Spleen (tissue), 11 donors: ENCODE measurements at regions not wholly inside any gene's neighbourhood (a gene's known extent, or its start where the extent isn't known, plus 50 kb on each side); places are given as distances from the start of the nearest gene placed in this dataset.

ENCODE experiments used
- DNase-seq: peaks from one replicate; pipeline ENCODE4 v3.0.0-alpha.2; 2020
- H3K27ac ChIP-seq, 8 donors: fragments of 200-600 bp; sonication (generic) in 7 of 8; 1 replicate in 4 of 8; 2 replicates in 4 of 8; pipeline versions ENCODE4 v1.5.0 to v1.8.0; 2016 to 2021; ENCODE audit warnings: inconsistent platforms in 4 of 8, mild to moderate bottlenecking in 4 of 8, moderate library complexity in 1 of 8
- H3K27me3 ChIP-seq, 7 donors: fragments of 200-600 bp; sonication (generic) in 6 of 7; replicated peaks in 1 of 7; 1 replicate in 4 of 7; 2 replicates in 3 of 7; pipeline versions ENCODE4 v1.5.0 to v1.8.0; 2016 to 2021; ENCODE audit warnings: inconsistent platforms in 3 of 7, mild to moderate bottlenecking in 1 of 7
- H3K36me3 ChIP-seq, 6 donors: fragments of 200-600 bp; sonication (generic) in 5 of 6; 1 replicate in 4 of 6; 2 replicates in 2 of 6; pipeline versions ENCODE4 v1.5.0 to v1.8.0; 2016 to 2021; ENCODE audit warnings: inconsistent platforms in 2 of 6
- H3K4me1 ChIP-seq, 6 donors: fragments of 200-600 bp; sonication (generic) in 5 of 6; 1 replicate in 3 of 6; 2 replicates in 3 of 6; pipeline versions ENCODE4 v1.5.0 to v1.8.0; 2016 to 2021; ENCODE audit warnings: inconsistent platforms in 3 of 6
- H3K4me3 ChIP-seq, 8 donors: fragments of 200-600 bp; sonication (generic) in 7 of 8; 1 replicate in 4 of 8; 2 replicates in 4 of 8; pipeline versions ENCODE4 v1.5.0 to v1.8.0; 2016 to 2021; ENCODE audit warnings: inconsistent platforms in 4 of 8, mild to moderate bottlenecking in 4 of 8, moderate library complexity in 2 of 8
- H3K9me3 ChIP-seq, 8 donors: fragments of 200-600 bp; sonication (generic) in 7 of 8; 1 replicate in 4 of 8; 2 replicates in 4 of 8; pipeline versions ENCODE4 v1.5.0 to v1.8.0; 2016 to 2021; ENCODE audit warnings: inconsistent platforms in 4 of 8
- POLR2A ChIP-seq, 3 donors: fragments of 450-650 bp; IDR thresholded peaks; one replicate each; pipeline ENCODE4 v1.5.1; 2017; ENCODE audit warnings: antibody characterized with exemption in 3 of 3, mild to moderate bottlenecking in 1 of 3
- POLR2AphosphoS5 ChIP-seq, 3 donors: sonication (generic); formaldehyde crosslinking; IDR thresholded peaks; one replicate each; pipeline ENCODE4 v1.5.1; 2017; ENCODE audit warnings: antibody characterized with exemption in 3 of 3
- WGBS, 5 donors: extraction: QIAGEN DNeasy Blood & Tissue Kit in 3 of 5; methylation state at CpG; one replicate each; pipeline versions ENCODE4 v1.1.5 to v1.1.7; 2013 to 2018; 5-methylcytosine and 5-hydroxymethylcytosine counted together
- intact Hi-C: fragments of 100-400 bp; cut with DNase I; formaldehyde crosslinking; loops from one replicate; pipeline ENCODE4 v1.15.0; 2023; ENCODE audit warnings: low total_unique reads
- TF ChIP-seq, protein P1 (sequence below), 11 experiments: fragments of 200-600 bp in 7 of 11; fragments of 450-650 bp in 4 of 11; sonication (generic) in 4 of 11; IDR thresholded peaks in 8 of 11; conservative IDR thresholded peaks in 3 of 11; 1 replicate in 7 of 11; 2 replicates in 4 of 11; pipeline versions ENCODE4 v1.4.0 to v1.8.0; 2016 to 2021; ENCODE audit warnings: antibody characterized with exemption in 11 of 11, inconsistent platforms in 4 of 11, mild to moderate bottlenecking in 1 of 11
- donor health status: healthy with polysubstance abuse.
- donor health status: DM: no; HTN: no; CAD: no; lungs with moderate emphysema.
- donor health status: DM: no; HTN: no; CAD: no.
- donor health status: Bipolar disorder and iron deficiency.
- donor health status: healthy.
- donor health status: DM: no; HTN: no; CAD: no.
- donor health status: DM: yes; HTN: yes; CAD: no.

- TF ChIP-seq, protein P1, sequence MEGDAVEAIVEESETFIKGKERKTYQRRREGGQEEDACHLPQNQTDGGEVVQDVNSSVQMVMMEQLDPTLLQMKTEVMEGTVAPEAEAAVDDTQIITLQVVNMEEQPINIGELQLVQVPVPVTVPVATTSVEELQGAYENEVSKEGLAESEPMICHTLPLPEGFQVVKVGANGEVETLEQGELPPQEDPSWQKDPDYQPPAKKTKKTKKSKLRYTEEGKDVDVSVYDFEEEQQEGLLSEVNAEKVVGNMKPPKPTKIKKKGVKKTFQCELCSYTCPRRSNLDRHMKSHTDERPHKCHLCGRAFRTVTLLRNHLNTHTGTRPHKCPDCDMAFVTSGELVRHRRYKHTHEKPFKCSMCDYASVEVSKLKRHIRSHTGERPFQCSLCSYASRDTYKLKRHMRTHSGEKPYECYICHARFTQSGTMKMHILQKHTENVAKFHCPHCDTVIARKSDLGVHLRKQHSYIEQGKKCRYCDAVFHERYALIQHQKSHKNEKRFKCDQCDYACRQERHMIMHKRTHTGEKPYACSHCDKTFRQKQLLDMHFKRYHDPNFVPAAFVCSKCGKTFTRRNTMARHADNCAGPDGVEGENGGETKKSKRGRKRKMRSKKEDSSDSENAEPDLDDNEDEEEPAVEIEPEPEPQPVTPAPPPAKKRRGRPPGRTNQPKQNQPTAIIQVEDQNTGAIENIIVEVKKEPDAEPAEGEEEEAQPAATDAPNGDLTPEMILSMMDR (IDR thresholded peaks at IDR 0.05 in 8 of 11, conservative IDR thresholded peaks at IDR 0.05 in 3 of 11), result no peak
- TF ChIP-seq POLR2A (IDR thresholded peaks at IDR 0.05), result no peak
- TF ChIP-seq POLR2AphosphoS5 (IDR thresholded peaks at IDR 0.05), result no peak
- Histone ChIP-seq H3K27me3 (no peaks in the 10 kb centered on the region), H3K9me3 (peaks cover 0 to 4% (median 0%) of the 10 kb centered on the region in 8 donors), H3K4me1 (no peaks in the 10 kb centered on the region), H3K4me3 (no peak overlapping the region), H3K36me3 (no peaks in the 10 kb centered on the region), H3K27ac (no peak overlapping the region)
- no peak for DNase-seq
- WGBS, 5 donors, result 81 to 93% (median 83%) methylated on average over 4 of the region's 4 CpGs
- intact Hi-C loops, result no loop called here
These were observed 227.4 kb downstream of the MAN2A1 start for GRCh38 chr5:109917154-109917546.

- H3K27me3 ChIP-seq, result no peaks in the 10 kb centered on the region
- intact Hi-C loops, result no loop called here
These were observed 228.2 kb downstream of the MAN2A1 start for GRCh38 chr5:109917966-109918365.

DNA sequence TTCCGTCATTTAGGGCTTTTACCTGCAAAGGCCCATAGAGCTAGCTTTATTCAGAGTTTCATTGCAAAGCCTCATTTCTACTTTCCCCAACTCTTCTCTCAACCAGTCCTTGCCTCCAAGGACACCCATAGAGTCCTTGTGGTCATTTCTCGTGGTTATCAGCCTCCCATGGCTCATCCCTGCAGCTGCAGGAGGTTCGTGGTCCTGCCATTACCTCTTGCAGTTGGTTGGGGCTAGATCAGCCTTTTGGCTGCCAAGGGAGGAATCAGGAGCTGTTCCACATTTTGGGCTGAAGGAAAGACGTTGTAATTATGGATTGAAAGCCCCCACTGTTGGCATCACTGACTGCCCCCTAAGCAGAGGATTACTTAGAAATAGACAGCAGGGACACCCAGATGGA lies 231.0 kb downstream of the MAN2A1 start:
- TF ChIP-seq, protein P1 (IDR thresholded peaks at IDR 0.05 in 8 of 11, conservative IDR thresholded peaks at IDR 0.05 in 3 of 11), result no peak
- no peak for TF ChIP-seq POLR2AphosphoS5 (IDR thresholded peaks at IDR 0.05)
- no peak for TF ChIP-seq POLR2A (IDR thresholded peaks at IDR 0.05)
- H3K36me3 ChIP-seq, result no peaks in the 10 kb centered on the region
- intact Hi-C loops, result no loop called here
- no peaks in the 10 kb centered on the region for H3K4me1 ChIP-seq
- peaks cover 0 to 4% (median 0%) of the 10 kb centered on the region in 8 donors for H3K9me3 ChIP-seq
- no peak for DNase-seq
- H3K27me3 ChIP-seq, result no peaks in the 10 kb centered on the region
- WGBS, 5 donors, result 69 to 82% (median 74%) methylated on average over 4 of the region's 4 CpGs
- H3K4me3 ChIP-seq, result no peak overlapping the region
- H3K27ac ChIP-seq, result peak overlapping the region in 1 of 8 donors; percentile 53

More at GRCh38 chr5:109917966-109918365, 228.2 kb downstream of the MAN2A1 start:
- H3K4me3 ChIP-seq, result no peak overlapping the region
- peaks cover 0 to 4% (median 0%) of the 10 kb centered on the region in 8 donors for H3K9me3 ChIP-seq
- DNase-seq, result no peak
- no peak for TF ChIP-seq POLR2AphosphoS5 (IDR thresholded peaks at IDR 0.05)
- TF ChIP-seq, protein P1 (IDR thresholded peaks at IDR 0.05 in 8 of 11, conservative IDR thresholded peaks at IDR 0.05 in 3 of 11), result no peak
- TF ChIP-seq POLR2A (IDR thresholded peaks at IDR 0.05), result no peak
- no peaks in the 10 kb centered on the region for H3K36me3 ChIP-seq
- no peak overlapping the region for H3K27ac ChIP-seq
- H3K4me1 ChIP-seq, result no peaks in the 10 kb centered on the region
- WGBS, 5 donors, result 74 to 93% (median 89%) methylated on average over 4 of the region's 4 CpGs

DNA sequence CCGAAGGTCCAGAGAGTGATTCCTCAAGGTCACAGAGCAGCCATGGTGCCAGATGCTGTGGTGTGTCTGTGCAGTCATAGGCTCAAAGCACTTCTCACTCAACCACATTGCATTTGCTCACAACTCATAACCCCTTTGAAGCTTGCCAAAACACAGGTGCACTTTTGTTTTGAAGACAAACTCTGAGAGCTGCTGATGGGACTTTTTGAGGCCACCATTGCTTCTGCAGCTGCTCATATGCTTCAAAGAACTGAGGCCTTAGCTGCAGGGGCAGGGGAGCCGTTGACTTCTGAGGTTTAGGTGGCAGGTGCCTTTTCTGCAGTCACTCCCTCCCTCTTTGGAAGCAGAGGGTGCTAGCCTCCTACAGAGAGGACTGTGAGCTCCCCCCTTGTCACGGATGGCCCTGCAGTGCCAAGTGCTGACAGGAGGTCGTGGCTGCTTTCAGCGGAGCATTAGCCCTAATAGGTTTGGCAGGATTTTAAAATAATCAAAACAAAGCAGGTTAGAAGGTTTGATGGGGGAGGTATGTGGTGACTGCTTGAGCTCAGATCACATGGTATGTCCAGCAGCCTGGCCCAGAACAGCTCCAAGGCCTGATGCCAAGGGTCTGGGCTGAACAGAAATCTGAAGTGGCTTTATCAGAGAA lies 232.1 kb downstream of the MAN2A1 start:
- peaks cover 0 to 4% (median 0%) of the 10 kb centered on the region in 8 donors for H3K9me3 ChIP-seq
- H3K27ac ChIP-seq, result peak overlapping the region in 4 of 8 donors; percentile 43 to 71 (median 51)
- TF ChIP-seq, protein P1 (IDR thresholded peaks at IDR 0.05 in 8 of 11, conservative IDR thresholded peaks at IDR 0.05 in 3 of 11), result no peak
- TF ChIP-seq POLR2A (IDR thresholded peaks at IDR 0.05) (no peak), POLR2AphosphoS5 (IDR thresholded peaks at IDR 0.05) (no peak)
- no peaks in the 10 kb centered on the region for H3K4me1 ChIP-seq
- peak; percentile 71 for DNase-seq
- H3K36me3 ChIP-seq, result no peaks in the 10 kb centered on the region
- H3K4me3 ChIP-seq, result no peak overlapping the region
- H3K27me3 ChIP-seq, result no peaks in the 10 kb centered on the region
- intact Hi-C loops, result no loop called here
- 46 to 63% (median 60%) methylated on average over 5 of the region's 5 CpGs for WGBS, 5 donors
